HG03342 (cell line): ENCODE measurements at regions not wholly inside any gene's neighbourhood (a gene's known extent, or its start where the extent isn't known, plus 50 kb on each side); places are given as distances from the start of the nearest gene placed in this dataset.
"Not testable (repeated sequence)": the region's sequence is repeated elsewhere in the genome, so short reads cannot be mapped to it uniquely, and the experiment has no call there.

Source experiments
- ATAC-seq: cut with Tn5 transposase; IDR thresholded peaks from one replicate; pipeline ENCODE4 v1.9.1; 2021; ENCODE audit warnings: mild to moderate bottlenecking, moderate library complexity; ENCODE audit not compliant: unreplicated experiment

GRCh38 chr20:5393218-5393870, 76.6 kb upstream of the PROKR2 start:
- ATAC-seq: no peak

- no peak for ATAC-seq
Measured at GRCh38 chr20:5390720-5391119, 74.0 kb upstream of the PROKR2 start.

GRCh38 chr20:5386846-5387245, 70.1 kb upstream of the PROKR2 start:
- ATAC-seq: not testable (repeated sequence)

- ATAC-seq: not testable (repeated sequence)
Measured at GRCh38 chr20:5381527-5381926, 64.8 kb upstream of the PROKR2 start.

- no peak for ATAC-seq
Measured at GRCh38 chr20:5377484-5377883, 60.7 kb upstream of the PROKR2 start.

- ATAC-seq: no peak
Measured at GRCh38 chr20:5376228-5376627, 59.5 kb upstream of the PROKR2 start.

GRCh38 chr20:5374171-5374570, 57.4 kb upstream of the PROKR2 start:
- ATAC-seq: no peak

- no peak for ATAC-seq
Measured at GRCh38 chr20:5372371-5372770, 55.6 kb upstream of the PROKR2 start.

GRCh38 chr20:5369629-5370028, 52.9 kb upstream of the PROKR2 start:
- ATAC-seq: no peak
